Stimulated activated CD4-positive, alpha-beta T cell treated with anti-CD3 and anti-CD28 coated beads, Interleukin-12 subunit alpha, Interleukin-12 subunit beta, amount 100 ng/mL, for 4 hours (primary cell): ENCODE measurements at regions not wholly inside any gene's neighbourhood (a gene's known extent, or its start where the extent isn't known, plus 50 kb on each side); places are given as distances from the start of the nearest gene placed in this dataset.
"Not testable (repeated sequence)": the region's sequence is repeated elsewhere in the genome, so short reads cannot be mapped to it uniquely, and the experiment has no call there.

Experiments
- DNase-seq: peaks from one replicate; pipeline ENCODE4 v3.0.0-alpha.2; 2020

DNA sequence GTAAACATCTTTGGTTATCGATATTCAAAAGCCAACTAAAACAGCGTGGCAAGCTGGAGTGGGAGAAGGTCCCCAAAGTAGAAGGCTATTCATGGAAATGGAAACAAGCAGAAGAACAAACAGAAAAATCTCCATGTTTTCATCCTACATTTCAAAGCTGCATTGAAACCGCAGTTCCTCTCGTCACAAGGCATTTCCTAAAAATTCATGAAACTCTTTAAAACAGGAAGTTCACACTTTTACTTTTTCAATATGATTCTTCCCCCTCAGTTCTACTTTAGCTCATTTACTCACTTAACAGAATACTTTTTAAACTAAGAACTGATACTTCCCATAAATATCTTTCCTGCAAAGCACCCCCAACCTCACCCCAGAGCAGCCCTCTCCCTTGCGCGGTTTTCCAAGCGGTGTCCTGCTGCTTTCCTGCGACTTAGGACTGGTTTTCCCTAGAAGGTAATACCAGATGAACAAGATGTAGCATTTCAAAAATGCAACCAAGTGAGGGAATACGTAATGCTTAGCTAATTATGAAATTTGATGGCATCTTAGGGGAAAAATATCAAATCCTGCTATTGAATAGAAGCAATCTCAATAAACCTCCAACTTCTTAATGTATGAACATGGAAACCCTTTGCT is 228.3 kb upstream of the PKN2 start:
- DNase-seq, result no peak

DNA sequence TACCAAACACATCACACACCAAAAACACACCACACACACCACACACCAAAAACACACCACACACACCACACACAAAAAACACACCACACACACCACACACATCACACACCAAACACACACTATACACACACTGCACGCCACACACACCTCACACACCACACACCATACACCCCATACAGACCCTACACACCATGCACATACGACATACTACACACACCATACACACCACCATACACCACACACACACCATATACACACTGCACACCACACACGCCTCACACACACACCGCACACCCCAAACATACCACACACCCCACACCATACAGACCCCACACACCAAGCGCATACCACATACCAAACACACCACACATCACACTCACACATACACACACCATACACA is 226.9 kb upstream of the PKN2 start:
- DNase-seq, result no peak

DNA sequence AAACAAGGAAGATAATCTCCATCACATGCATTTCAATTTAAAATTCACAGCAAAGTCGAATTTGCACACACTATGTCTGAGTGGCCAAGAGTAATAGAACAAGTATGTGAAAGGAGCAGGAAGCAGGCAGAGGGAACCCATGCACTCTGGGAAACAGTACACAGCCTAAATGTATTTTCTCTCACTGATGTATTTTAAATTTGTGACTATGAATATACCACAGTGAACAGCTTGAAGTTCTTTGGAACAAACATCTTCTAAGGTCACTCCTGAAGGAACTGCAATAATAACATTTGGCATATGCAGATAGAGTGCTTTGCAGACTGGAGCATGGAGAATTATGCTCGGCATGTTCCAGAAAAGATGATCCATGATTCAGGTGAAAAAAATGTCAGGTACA is 223.1 kb upstream of the PKN2 start:
- no peak for DNase-seq

GRCh38 chr1:88462096-88462487 is 222.0 kb upstream of the PKN2 start:
- DNase-seq, result no peak

- DNase-seq, result no peak
These were observed 221.4 kb upstream of the PKN2 start for GRCh38 chr1:88462488-88463261.

DNA sequence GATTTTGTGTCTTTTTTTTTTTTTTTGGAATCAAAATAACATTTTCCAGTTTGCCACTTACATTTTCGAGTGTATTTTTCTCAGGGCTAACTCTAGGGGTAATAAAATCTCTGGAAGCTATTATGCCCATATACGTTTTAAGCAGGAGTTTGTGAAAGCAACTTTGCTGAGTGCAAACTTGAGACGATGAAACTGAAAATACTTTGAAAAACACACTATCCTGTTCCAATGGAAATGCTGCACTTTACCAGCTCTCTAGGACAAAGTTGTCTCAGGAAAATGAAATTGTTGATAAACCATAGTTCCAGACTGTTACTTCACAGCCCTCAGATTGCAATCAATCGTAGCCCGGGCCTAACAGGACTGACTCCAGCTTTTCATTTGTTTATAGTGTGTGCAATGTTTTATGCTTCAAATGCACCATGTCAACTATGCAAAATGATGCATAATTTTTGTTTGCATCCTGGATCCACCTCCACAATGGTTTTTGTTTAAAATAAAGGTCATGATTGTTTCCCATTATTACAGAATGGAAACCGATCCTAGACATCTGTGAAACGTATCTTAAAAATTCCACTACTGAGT is 220.6 kb upstream of the PKN2 start:
- no peak for DNase-seq

DNA sequence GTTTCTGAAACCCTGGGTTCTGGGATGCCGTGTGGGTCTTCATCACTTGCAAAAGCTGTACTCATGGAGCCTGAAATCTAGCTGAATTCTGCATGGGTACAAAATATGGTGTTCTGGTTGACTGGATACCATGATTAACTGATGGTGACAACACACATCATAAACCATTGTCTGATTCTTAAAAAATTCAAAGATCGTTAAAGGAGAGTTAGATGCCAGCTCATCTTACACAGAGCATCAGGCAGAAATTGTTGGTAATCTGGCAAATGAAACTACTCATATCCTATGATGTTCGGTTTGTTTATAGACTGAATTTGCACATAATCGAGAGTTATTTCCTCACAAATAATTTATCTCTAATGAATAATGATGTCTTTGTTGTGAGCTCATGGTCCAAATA is 218.1 kb upstream of the PKN2 start:
- DNase-seq, result no peak

DNA sequence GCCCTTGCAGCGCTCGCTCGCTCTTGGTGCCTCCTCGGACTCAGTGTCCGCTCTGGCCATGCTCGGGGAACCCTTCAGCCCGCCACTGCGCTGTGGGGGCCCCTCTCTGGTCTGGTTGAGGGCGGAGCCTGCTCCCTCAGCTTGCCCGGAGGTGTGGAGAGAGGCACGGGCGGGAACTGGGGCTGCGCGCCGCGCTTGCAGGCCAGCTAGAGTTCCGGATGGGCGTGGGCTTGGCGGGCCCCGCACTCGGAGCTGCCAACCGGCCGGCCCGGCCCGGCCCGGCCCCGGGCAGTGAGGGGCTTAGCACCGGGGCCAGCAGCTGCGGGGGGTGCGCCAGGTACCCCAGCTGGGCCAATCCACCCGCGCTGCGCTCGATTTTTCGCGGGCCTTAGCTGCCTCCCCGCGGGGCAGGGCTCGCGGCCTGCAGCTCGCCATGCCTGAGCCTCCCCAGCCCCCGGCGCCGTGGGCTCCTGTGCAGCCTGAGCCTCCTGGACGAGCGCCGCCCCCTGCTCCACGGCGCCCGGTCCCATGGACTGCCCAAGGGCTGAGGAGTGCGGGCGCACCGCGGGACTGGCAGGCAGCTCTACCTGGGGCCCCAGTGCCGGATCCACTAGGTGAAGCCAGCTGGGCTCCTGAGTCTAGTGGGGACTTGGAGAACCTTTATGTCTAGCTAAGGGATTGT is 217.0 kb upstream of the PKN2 start:
- DNase-seq, result no peak

DNA sequence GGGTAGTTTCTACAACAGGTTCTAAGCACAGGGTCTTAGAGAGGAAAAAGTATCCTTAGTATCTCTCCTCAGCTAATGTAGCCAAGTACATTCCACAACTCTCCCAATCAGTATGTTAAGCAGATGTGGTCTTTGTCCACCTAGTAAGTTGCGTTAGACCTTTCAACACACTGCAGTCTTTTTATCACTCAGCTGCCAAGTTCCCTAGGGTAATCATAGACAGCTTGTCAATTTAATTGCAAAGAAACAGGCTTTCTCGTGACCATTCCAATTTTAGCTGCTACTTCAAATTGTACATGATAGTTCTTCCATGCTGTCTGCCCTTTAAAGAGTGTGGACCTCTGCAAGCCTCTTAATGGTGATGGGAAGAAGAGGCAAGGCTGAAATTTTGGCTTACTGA is 211.8 kb upstream of the PKN2 start:
- DNase-seq, result no peak

- DNase-seq, result no peak
These were observed 211.4 kb upstream of the PKN2 start for GRCh38 chr1:88472714-88473113.

GRCh38 chr1:88474555-88475304 is 209.3 kb upstream of the PKN2 start:
- no peak for DNase-seq

DNA sequence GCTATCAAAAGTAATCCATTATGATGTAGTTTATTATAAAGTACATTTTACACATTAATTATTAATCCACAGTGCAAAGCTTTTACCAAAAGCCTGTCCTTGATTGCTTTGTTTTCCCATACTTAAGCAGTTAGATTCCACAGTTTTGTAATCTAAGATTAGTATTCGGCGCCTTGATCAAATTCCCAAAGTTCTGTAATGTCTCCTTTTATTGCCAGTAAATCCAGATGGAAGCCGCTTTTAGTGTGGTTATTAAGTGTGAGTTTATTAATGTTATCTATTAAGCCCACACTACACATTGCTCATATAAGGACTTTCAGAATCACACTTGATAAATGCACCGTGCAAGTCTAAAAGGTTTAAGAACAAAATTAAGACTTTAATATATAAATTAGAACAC is 199.2 kb upstream of the PKN2 start:
- DNase-seq, result no peak

DNA sequence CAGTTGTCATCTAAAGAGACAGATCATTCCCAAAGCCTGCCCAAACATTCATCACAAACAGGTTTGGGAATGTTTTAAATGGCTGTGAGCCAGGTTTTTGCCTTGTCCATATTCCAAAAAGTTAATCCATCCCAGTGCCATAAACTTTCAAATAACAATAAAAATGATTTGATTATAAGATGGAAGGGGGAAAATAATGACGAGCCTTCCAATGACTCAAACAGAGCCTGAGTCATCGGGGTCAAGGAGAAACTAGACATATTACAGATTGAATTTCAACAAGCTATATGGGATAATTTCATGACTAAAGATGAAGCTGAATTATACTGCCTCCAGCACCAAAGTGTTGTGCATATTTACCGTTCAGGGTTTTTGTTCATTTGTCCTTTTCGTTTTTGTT is 195.8 kb upstream of the PKN2 start:
- DNase-seq, result no peak

DNA sequence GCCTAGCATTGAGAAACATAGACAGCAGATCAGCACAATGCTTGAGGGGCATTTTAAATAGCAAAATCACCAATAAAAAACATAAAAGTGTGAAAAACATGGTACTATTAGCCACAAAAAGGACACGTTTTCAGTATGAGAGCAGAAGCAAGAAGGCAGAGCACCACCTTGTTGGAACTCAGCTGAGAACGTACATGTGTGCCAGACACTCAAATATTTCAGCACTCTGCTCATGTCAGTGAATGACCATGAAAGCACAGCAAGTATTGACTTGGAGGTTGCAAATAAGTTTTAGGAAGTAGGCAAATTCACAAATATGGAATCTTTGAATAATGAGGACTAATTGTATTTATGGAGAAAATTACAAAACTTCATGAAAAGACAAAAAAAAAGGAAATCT is 193.4 kb upstream of the PKN2 start:
- no peak for DNase-seq

- DNase-seq, result no peak
These were observed 184.4 kb upstream of the PKN2 start for GRCh38 chr1:88499671-88500070.

DNA sequence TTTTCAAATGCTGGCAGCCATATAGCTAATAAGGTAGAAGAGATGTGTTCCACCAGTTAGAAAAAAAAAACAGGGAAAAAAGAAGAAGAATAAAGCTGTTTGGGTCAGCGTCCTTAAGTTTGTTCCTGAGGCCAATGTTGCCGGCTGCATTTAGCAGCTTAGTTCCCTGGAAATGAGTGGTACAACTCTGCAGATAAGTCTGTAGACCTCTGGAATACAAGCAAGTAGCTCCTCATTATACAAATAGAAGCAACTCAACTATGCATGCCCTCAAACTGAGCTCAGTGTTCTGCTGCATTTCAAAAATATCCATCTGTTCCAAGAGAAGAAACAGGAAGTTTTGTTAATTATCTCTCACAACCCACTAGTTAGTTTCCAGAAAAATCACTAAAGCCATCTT is 181.2 kb upstream of the PKN2 start:
- DNase-seq, result no peak

GRCh38 chr1:88503646-88504045 is 180.4 kb upstream of the PKN2 start:
- no peak for DNase-seq

- DNase-seq, result no peak
These were observed 179.5 kb upstream of the PKN2 start for GRCh38 chr1:88504601-88505000.

DNA sequence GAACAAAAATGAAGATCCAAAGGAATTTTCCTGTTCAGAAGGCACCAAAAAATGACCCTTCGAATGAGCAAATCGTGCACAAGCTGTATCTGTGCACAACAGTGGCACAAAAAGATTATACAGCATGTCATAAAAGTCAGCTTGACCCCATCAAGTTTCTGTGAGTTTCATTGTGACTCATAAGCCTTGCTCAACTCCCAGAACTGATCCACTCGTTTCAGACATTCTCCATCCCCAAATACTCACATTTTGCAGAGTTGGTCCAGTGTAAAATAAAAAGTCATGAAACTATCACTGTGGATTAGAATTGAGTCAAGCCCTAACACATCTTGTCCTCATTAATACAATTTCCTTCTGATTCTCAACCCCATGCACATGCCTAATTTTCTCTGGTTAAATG is 174.7 kb upstream of the PKN2 start:
- no peak for DNase-seq

GRCh38 chr1:88514544-88515060 is 169.5 kb upstream of the PKN2 start:
- no peak for DNase-seq

DNA sequence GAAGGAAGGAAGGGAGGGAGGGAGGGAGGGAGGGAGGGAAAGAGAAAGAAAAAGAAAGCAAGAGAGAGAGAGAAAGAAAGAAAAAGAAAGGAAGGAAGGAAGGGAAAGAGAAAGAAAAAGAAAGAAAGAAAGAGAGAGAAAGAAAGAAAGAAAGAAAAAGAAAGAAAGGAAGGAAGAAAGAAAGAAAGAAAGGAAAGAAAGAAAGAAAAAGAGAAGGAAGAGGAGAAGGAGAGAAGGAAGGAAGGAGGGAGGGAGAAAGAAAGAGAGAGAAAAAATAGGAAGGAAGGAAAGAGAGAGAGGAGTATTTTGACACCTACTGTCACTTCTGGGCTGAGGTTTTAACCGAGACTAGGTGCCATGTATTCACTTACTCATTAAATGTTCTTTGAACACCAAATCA is 166.6 kb upstream of the PKN2 start:
- DNase-seq, result not testable (repeated sequence)

- no peak for DNase-seq
These were observed 164.9 kb upstream of the PKN2 start for GRCh38 chr1:88519156-88519555.
